ENCODE measurements at regions not wholly inside any gene's neighbourhood (a gene's known extent, or its start where the extent isn't known, plus 50 kb on each side); places are given as distances from the start of the nearest gene placed in this dataset.

DNA sequence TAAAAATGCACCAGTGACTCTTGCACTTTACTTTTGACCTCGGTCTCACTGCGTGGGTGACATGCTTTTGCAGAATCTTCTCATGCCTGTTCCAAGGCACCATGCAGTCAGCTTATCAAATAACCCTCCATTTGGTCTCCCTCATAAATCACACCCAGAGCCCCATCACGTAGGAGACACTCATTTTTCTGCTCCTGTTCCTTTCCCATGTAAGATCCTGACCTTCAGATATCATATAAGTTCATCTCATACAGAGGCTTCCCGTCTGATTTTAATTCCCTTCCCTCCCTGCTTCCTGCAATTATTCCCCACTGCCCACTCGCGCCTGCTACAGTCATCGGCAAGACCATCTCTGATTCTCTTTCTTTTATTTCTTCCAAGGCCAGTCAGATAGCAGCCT lies 1226.3 kb upstream of the AUTS2 start:
- Histone ChIP-seq H2AFZ (no peak overlapping the region), H3K27me3 (replicated peaks; ENCODE audit: insufficient read depth) (no peaks in the 10 kb centered on the region), H3K27ac (no peak overlapping the region), H3F3A (ENCODE audit: insufficient read depth) (no peaks in the 10 kb centered on the region), H3K79me2 (ENCODE audit: insufficient read depth) (no peaks in the 10 kb centered on the region), H3K4me2 (ENCODE audit: unreplicated experiment) (no peak overlapping the region), H3K36me3 (ENCODE audit: low read depth) (no peaks in the 10 kb centered on the region), H4K20me1 (ENCODE audit: insufficient read depth) (no peaks in the 10 kb centered on the region), H3K4me1 (ENCODE audit: insufficient read depth) (no peaks in the 10 kb centered on the region), H3K9me3 (ENCODE audit: low read depth) (no peaks in the 10 kb centered on the region), H3K9me2 (ENCODE audit: insufficient read depth) (no peaks in the 10 kb centered on the region), H3K4me3 (no peak overlapping the region), H3K9ac (no peak overlapping the region)
- no peak for TF ChIP-seq EZH2 (IDR thresholded peaks at IDR 0.05; ENCODE audit: insufficient read depth, poor library complexity, severe bottlenecking)
- no peak for TF ChIP-seq EZH2phosphoT487 (IDR thresholded peaks at IDR 0.05; ENCODE audit: insufficient read depth, low read depth)
- no peak for DNase-seq
- 4 to 9% methylated on average over 7 of the region's 7 CpGs for WGBS, 2 experiments (ENCODE audit: low coverage in 1 of 2, low lambda C conversion rate in 2 of 2, missing lambda C conversion rate in 2 of 2)
- in situ Hi-C loops (cut with MboI), result no loop called here

DNA sequence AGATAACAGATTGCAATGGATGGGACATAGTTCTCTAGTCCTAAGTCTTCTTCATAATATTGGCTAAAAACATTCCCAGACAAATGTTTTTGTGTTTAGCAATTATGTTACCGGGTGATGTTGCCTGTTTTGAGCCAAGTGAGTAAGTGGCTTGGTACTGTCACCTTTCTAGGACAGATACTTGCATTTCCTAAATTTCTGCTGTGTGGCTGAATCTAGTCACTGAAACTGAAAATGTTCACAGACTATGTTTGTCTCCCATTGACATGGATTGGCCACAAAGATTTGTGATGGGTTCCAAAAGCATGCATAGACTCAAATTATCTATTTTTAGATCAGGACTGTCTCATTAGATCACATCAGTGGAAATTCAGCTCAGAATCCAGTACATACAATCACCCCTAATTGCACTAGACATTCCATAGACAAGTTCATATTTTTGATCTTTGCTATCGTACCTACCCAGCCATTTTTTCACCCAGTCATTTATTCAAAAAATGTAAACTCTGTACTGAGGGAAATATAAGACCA lies 1222.1 kb upstream of the AUTS2 start:
- H3K79me2 ChIP-seq (ENCODE audit: insufficient read depth), result no peaks in the 10 kb centered on the region
- H3K36me3 ChIP-seq (ENCODE audit: low read depth), result no peaks in the 10 kb centered on the region
- no peak overlapping the region for H3K27ac ChIP-seq
- no peaks in the 10 kb centered on the region for H3K9me3 ChIP-seq (ENCODE audit: low read depth)
- no peaks in the 10 kb centered on the region for H3K27me3 ChIP-seq (replicated peaks; ENCODE audit: insufficient read depth)
- no peak for DNase-seq
- in situ Hi-C loops (cut with MboI), result no loop called here
- H3K4me2 ChIP-seq (ENCODE audit: unreplicated experiment), result no peak overlapping the region
- H3K4me1 ChIP-seq (ENCODE audit: insufficient read depth), result no peaks in the 10 kb centered on the region
- no peak overlapping the region for H2AFZ ChIP-seq
- H3K9me2 ChIP-seq (ENCODE audit: insufficient read depth), result no peaks in the 10 kb centered on the region
- no peak for TF ChIP-seq EZH2phosphoT487 (IDR thresholded peaks at IDR 0.05; ENCODE audit: insufficient read depth, low read depth)
- TF ChIP-seq EZH2 (IDR thresholded peaks at IDR 0.05; ENCODE audit: insufficient read depth, poor library complexity, severe bottlenecking), result no peak
- H4K20me1 ChIP-seq (ENCODE audit: insufficient read depth), result no peaks in the 10 kb centered on the region
- no peak overlapping the region for H3K9ac ChIP-seq
- H3F3A ChIP-seq (ENCODE audit: insufficient read depth), result no peaks in the 10 kb centered on the region
- WGBS, 2 experiments (ENCODE audit: low coverage in 1 of 2, low lambda C conversion rate in 2 of 2, missing lambda C conversion rate in 2 of 2), result 15 to 16% methylated on average over 2 of the region's 2 CpGs
- H3K4me3 ChIP-seq, result no peak overlapping the region

GRCh38 chr7:68381731-68382130 lies 1216.5 kb upstream of the AUTS2 start:
- Histone ChIP-seq H3K4me3 (no peak overlapping the region), H3F3A (ENCODE audit: insufficient read depth) (no peaks in the 10 kb centered on the region), H3K9ac (no peak overlapping the region), H3K27ac (no peak overlapping the region), H3K4me2 (ENCODE audit: unreplicated experiment) (no peak overlapping the region), H3K27me3 (replicated peaks; ENCODE audit: insufficient read depth) (no peaks in the 10 kb centered on the region), H4K20me1 (ENCODE audit: insufficient read depth) (no peaks in the 10 kb centered on the region), H3K9me3 (ENCODE audit: low read depth) (no peaks in the 10 kb centered on the region), H3K36me3 (ENCODE audit: low read depth) (no peaks in the 10 kb centered on the region), H2AFZ (no peak overlapping the region), H3K4me1 (ENCODE audit: insufficient read depth) (no peaks in the 10 kb centered on the region), H3K79me2 (ENCODE audit: insufficient read depth) (no peaks in the 10 kb centered on the region), H3K9me2 (ENCODE audit: insufficient read depth) (no peaks in the 10 kb centered on the region)
- WGBS, 2 experiments (ENCODE audit: low coverage in 1 of 2, low lambda C conversion rate in 2 of 2, missing lambda C conversion rate in 2 of 2), result 0 to 5% methylated on average over 2 of the region's 2 CpGs
- in situ Hi-C loops (cut with MboI), result no loop called here
- DNase-seq, result no peak
- TF ChIP-seq EZH2phosphoT487 (IDR thresholded peaks at IDR 0.05; ENCODE audit: insufficient read depth, low read depth) (no peak), EZH2 (IDR thresholded peaks at IDR 0.05; ENCODE audit: insufficient read depth, poor library complexity, severe bottlenecking) (no peak)

DNA sequence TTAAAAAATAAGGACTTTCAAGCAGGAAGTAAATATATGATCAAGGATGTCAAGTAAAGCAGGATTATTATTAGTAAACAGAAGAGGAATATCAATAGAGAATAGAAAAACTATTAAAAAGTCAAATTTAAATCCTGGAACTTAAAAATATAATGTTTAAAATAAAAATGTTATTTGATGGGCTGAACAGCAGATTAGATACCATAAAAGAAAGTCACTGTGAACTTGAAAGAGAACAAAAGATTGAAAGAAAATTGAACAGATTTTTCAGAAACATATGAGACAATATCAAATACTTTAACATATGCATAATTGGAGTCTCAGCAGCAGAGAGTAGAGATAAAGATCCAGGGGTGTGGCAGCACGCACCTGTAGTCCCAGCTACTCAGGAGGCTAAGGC lies 1213.7 kb upstream of the AUTS2 start:
- Histone ChIP-seq H3K4me3 (no peak overlapping the region), H3K4me1 (ENCODE audit: insufficient read depth) (no peaks in the 10 kb centered on the region), H3K36me3 (ENCODE audit: low read depth) (no peaks in the 10 kb centered on the region), H3K4me2 (ENCODE audit: unreplicated experiment) (no peak overlapping the region), H2AFZ (no peak overlapping the region), H3K27me3 (replicated peaks; ENCODE audit: insufficient read depth) (no peaks in the 10 kb centered on the region), H3K9me2 (ENCODE audit: insufficient read depth) (no peaks in the 10 kb centered on the region), H3K9me3 (ENCODE audit: low read depth) (no peaks in the 10 kb centered on the region), H3K27ac (no peak overlapping the region), H3F3A (ENCODE audit: insufficient read depth) (no peaks in the 10 kb centered on the region), H4K20me1 (ENCODE audit: insufficient read depth) (no peaks in the 10 kb centered on the region), H3K9ac (no peak overlapping the region), H3K79me2 (ENCODE audit: insufficient read depth) (no peaks in the 10 kb centered on the region)
- 7 to 17% methylated on average over 1 of the region's 1 CpG for WGBS, 2 experiments (ENCODE audit: low coverage in 1 of 2, low lambda C conversion rate in 2 of 2, missing lambda C conversion rate in 2 of 2)
- TF ChIP-seq EZH2 (IDR thresholded peaks at IDR 0.05; ENCODE audit: insufficient read depth, poor library complexity, severe bottlenecking) (no peak), EZH2phosphoT487 (IDR thresholded peaks at IDR 0.05; ENCODE audit: insufficient read depth, low read depth) (no peak)
- in situ Hi-C loops (cut with MboI), result no loop called here
- no peak for DNase-seq

- WGBS, 2 experiments (ENCODE audit: low coverage in 1 of 2, low lambda C conversion rate in 2 of 2, missing lambda C conversion rate in 2 of 2), result 16 to 33% methylated on average over 2 of the region's 2 CpGs
- Histone ChIP-seq H3K9me2 (ENCODE audit: insufficient read depth) (no peaks in the 10 kb centered on the region), H3K4me3 (no peak overlapping the region)
Measured at GRCh38 chr7:68393051-68393450, 1205.2 kb upstream of the AUTS2 start.

More at GRCh38 chr7:68393051-68393450, 1205.2 kb upstream of the AUTS2 start:
- no peaks in the 10 kb centered on the region for H4K20me1 ChIP-seq (ENCODE audit: insufficient read depth)
- no peaks in the 10 kb centered on the region for H3K36me3 ChIP-seq (ENCODE audit: low read depth)
- no peak for DNase-seq
- no peaks in the 10 kb centered on the region for H3K79me2 ChIP-seq (ENCODE audit: insufficient read depth)
- no peaks in the 10 kb centered on the region for H3K27me3 ChIP-seq (replicated peaks; ENCODE audit: insufficient read depth)
- H3K4me2 ChIP-seq (ENCODE audit: unreplicated experiment), result no peak overlapping the region
- in situ Hi-C loops (cut with MboI), result no loop called here
- no peaks in the 10 kb centered on the region for H3K4me1 ChIP-seq (ENCODE audit: insufficient read depth)
- H3K9me3 ChIP-seq (ENCODE audit: low read depth), result no peaks in the 10 kb centered on the region
- H2AFZ ChIP-seq, result no peak overlapping the region
- TF ChIP-seq EZH2phosphoT487 (IDR thresholded peaks at IDR 0.05; ENCODE audit: insufficient read depth, low read depth) (no peak), EZH2 (IDR thresholded peaks at IDR 0.05; ENCODE audit: insufficient read depth, poor library complexity, severe bottlenecking) (no peak)
- H3F3A ChIP-seq (ENCODE audit: insufficient read depth), result no peaks in the 10 kb centered on the region
- no peak overlapping the region for H3K9ac ChIP-seq
- H3K27ac ChIP-seq, result no peak overlapping the region

Measured in GM23248 (cell line).